IMR-90 (cell line): ENCODE measurements at regions not wholly inside any gene's neighbourhood (a gene's known extent, or its start where the extent isn't known, plus 50 kb on each side); places are given as distances from the start of the nearest gene placed in this dataset.

ENCODE experiments used
- ATAC-seq: fragments of 200-7000 bp; cut with Tn5 transposase; 2 replicates; pipeline ENCODE4 v1.9.1; 2020; ENCODE audit warnings: low read depth, mild to moderate bottlenecking, moderate library complexity
- BruUV-seq: library from RNA; stranded (reverse); fragments of 400-500 nt; replicated peaks from 2 replicates; lab custom pipeline; 2021; lab: Mats Ljungman, UMichigan
- CTCF ChIA-PET: fragments of 300-600 bp; formaldehyde crosslinking; extraction: SDS; loops from one replicate; lab custom pipeline; 2021; ENCODE audit warnings: antibody characterized with exemption; lab: Yijun Ruan, JAX
- POLR2A ChIA-PET: fragments of 300-600 bp; sonication (Branson Sonifier 250); formaldehyde crosslinking; loops from one replicate; lab custom pipeline; 2022; ENCODE audit warnings: antibody characterized with exemption; ENCODE audit not compliant: unreplicated experiment; lab: Charles Lee
- DNase-seq: peaks from one replicate; pipeline ENCODE4 v3.0.0; 2013
- H2AFZ ChIP-seq: replicated peaks from 2 replicates; pipeline ENCODE3; 2013; ENCODE audit warnings: low read length, mild to moderate bottlenecking; ENCODE audit not compliant: poor library complexity
- H2AK5ac ChIP-seq: 2 replicates; pipeline ENCODE4 v1.6.1; 2013; ENCODE audit warnings: low read depth, low read length, inconsistent platforms
- H2AK9ac ChIP-seq: replicated peaks from 2 replicates; pipeline ENCODE3; 2013; ENCODE audit warnings: mild to moderate bottlenecking, low read depth, low read length, moderate library complexity; ENCODE audit not compliant: poor library complexity
- H2BK120ac ChIP-seq: 2 replicates; pipeline ENCODE4 v1.6.1; 2013; ENCODE audit warnings: low read depth, low read length, inconsistent platforms
- H2BK15ac ChIP-seq: 3 replicates; pipeline ENCODE4 v1.6.1; 2013; ENCODE audit warnings: low read depth, low read length, inconsistent platforms
- H2BK20ac ChIP-seq: 2 replicates; pipeline ENCODE4 v1.6.1; 2013; ENCODE audit warnings: low read depth, mild to moderate bottlenecking, inconsistent platforms, low read length, moderate library complexity
- H2BK5ac ChIP-seq: 2 replicates; pipeline ENCODE4 v1.6.1; 2013; ENCODE audit warnings: mild to moderate bottlenecking, low read depth, low read length, inconsistent platforms; ENCODE audit not compliant: poor library complexity, severe bottlenecking
- H3K14ac ChIP-seq: replicated peaks from 2 replicates; pipeline ENCODE4 v1.6.1; 2013; ENCODE audit warnings: low read depth, low read length, inconsistent platforms
- H3K18ac ChIP-seq: 2 replicates; pipeline ENCODE4 v1.6.1; 2013; ENCODE audit warnings: low read depth, low read length, control low read depth
- H3K23ac ChIP-seq: 2 replicates; pipeline ENCODE4 v1.6.1; 2013; ENCODE audit warnings: low read depth, low read length, inconsistent platforms
- H3K27ac ChIP-seq: 2 replicates; pipeline ENCODE4 v1.5.1; 2013; ENCODE audit warnings: mild to moderate bottlenecking, control low read depth, low read length; ENCODE audit not compliant: insufficient read depth
- H3K27me3 ChIP-seq: 2 replicates; pipeline ENCODE4 v1.6.1; 2013; ENCODE audit warnings: low read length; ENCODE audit not compliant: control insufficient read depth, insufficient read depth
- H3K36me3 ChIP-seq: 2 replicates; pipeline ENCODE4 v1.6.1; 2013; ENCODE audit warnings: low read length, mixed read lengths; ENCODE audit not compliant: control insufficient read depth, insufficient read depth
- H3K4ac ChIP-seq: 2 replicates; pipeline ENCODE4 v1.6.1; 2013; ENCODE audit warnings: low read depth, low read length, inconsistent platforms
- H3K4me1 ChIP-seq: 2 replicates; pipeline ENCODE4 v1.6.1; 2013; ENCODE audit warnings: low read length, mixed read lengths; ENCODE audit not compliant: control insufficient read depth, insufficient read depth
- H3K4me2 ChIP-seq: 2 replicates; pipeline ENCODE4 v1.6.1; 2013; ENCODE audit warnings: low read depth, mild to moderate bottlenecking, control low read depth, low read length, moderate library complexity
- H3K4me3 ChIP-seq: 2 replicates; pipeline ENCODE4 v1.5.1; 2013; ENCODE audit warnings: low read depth, mild to moderate bottlenecking, control low read depth, low read length, moderate library complexity; ENCODE audit not compliant: insufficient read depth
- H3K56ac ChIP-seq: 2 replicates; pipeline ENCODE4 v1.6.1; 2013; ENCODE audit warnings: low read length, inconsistent platforms; ENCODE audit not compliant: insufficient read depth; ENCODE audit errors: extremely low read depth
- H3K79me1 ChIP-seq, 2 experiments: 2 replicates each; pipeline ENCODE4 v1.6.1; 2013; ENCODE audit warnings: low read length in 2 of 2, inconsistent platforms in 1 of 2, low read depth in 1 of 2
- H3K9ac ChIP-seq: 2 replicates; pipeline ENCODE4 v1.6.1; 2013; ENCODE audit warnings: low read depth, low read length, control low read depth
- H3K9me1 ChIP-seq: 2 replicates; pipeline ENCODE4 v1.6.1; 2013; ENCODE audit warnings: low read length, inconsistent platforms; ENCODE audit not compliant: insufficient read depth
- H3K9me3 ChIP-seq: 2 replicates; pipeline ENCODE4 v1.6.1; 2013; ENCODE audit warnings: low read length; ENCODE audit not compliant: control insufficient read depth, insufficient read depth
- H4K20me1 ChIP-seq: 2 replicates; pipeline ENCODE4 v1.6.1; 2013; ENCODE audit warnings: low read length, inconsistent platforms; ENCODE audit not compliant: insufficient read depth
- H4K5ac ChIP-seq: 2 replicates; pipeline ENCODE4 v1.6.1; 2013; ENCODE audit warnings: mild to moderate bottlenecking, low read depth, low read length, control low read depth
- H4K8ac ChIP-seq, 2 experiments: 2 replicates each; pipeline ENCODE4 v1.6.1; 2013; ENCODE audit warnings: low read depth in 2 of 2, low read length in 2 of 2, control low read depth in 1 of 2, inconsistent platforms in 1 of 2
- H4K91ac ChIP-seq: 2 replicates; pipeline ENCODE4 v1.6.1; 2013; ENCODE audit warnings: low read depth, low read length, inconsistent platforms; ENCODE audit not compliant: insufficient read depth
- BHLHE40 ChIP-seq: fragments of 150-350 bp; IDR thresholded peaks from 2 replicates; pipeline ENCODE4 v1.6.1; 2016; ENCODE audit warnings: mild to moderate bottlenecking, low read depth, low read length
- FOS ChIP-seq: fragments of 150-350 bp; IDR thresholded peaks from 2 replicates; pipeline ENCODE4 v1.6.1; 2016; ENCODE audit warnings: low read depth, low read length
- MAZ ChIP-seq: IDR thresholded peaks from 2 replicates; pipeline ENCODE4 v1.6.1; 2012; ENCODE audit warnings: low read depth, mild to moderate bottlenecking, low read length, improper control_type of control experiment, moderate library complexity, borderline replicate concordance
- NFE2L2 ChIP-seq: fragments of 150-350 bp; IDR thresholded peaks from 2 replicates; pipeline ENCODE4 v1.6.1; 2016; ENCODE audit warnings: low read depth, mild to moderate bottlenecking, low read length
- RFX5 ChIP-seq: IDR thresholded peaks from 2 replicates; pipeline ENCODE4 v1.8.0; 2012; ENCODE audit warnings: low read depth, mild to moderate bottlenecking, low read length, moderate library complexity
- SMC3 ChIP-seq: fragments of 150-350 bp; IDR thresholded peaks from 2 replicates; pipeline ENCODE4 v1.6.1; 2016; ENCODE audit warnings: low read depth, mild to moderate bottlenecking, antibody characterized with exemption, low read length, moderate library complexity
- WGBS, 2 experiments: methylation state at CpG; one replicate each; pipeline versions ENCODE4 v1.1.5 to v1.1.7; 2013; ENCODE audit warnings: missing lambda C conversion rate in 2 of 2; ENCODE audit not compliant: insufficient read length in 1 of 2; ENCODE audit errors: extremely low coverage in 2 of 2; 5-methylcytosine and 5-hydroxymethylcytosine counted together
- dilution Hi-C: fragments of 300-500 bp; cut with HindIII; formaldehyde crosslinking; loops from one replicate; pipeline ENCODE4 v1.14.3; 2018; ENCODE audit warnings: low sequenced_read_pairs; ENCODE audit not compliant: unreplicated experiment
- in situ Hi-C: fragments of 300-500 bp; cut with MboI; formaldehyde crosslinking; loops from 3 replicates; pipeline ENCODE4 v1.14.3; 2019; ENCODE audit warnings: low sequenced_read_pairs, inconsistent platforms, mixed read lengths
- intact Hi-C: fragments of 100-400 bp; cut with micrococcal nuclease; formaldehyde crosslinking; loops from 2 replicates; pipeline ENCODE4 v1.10.0; 2022
- TF ChIP-seq, protein P1 (sequence below): fragments of 150-350 bp; IDR thresholded peaks from 2 replicates; pipeline ENCODE4 v1.6.1; 2017; ENCODE audit warnings: mild to moderate bottlenecking, antibody characterized with exemption, low read length, low read depth
- TF ChIP-seq, protein P2 (sequence below): conservative IDR thresholded peaks from 2 replicates; pipeline ENCODE4 v1.5.1; 2012; ENCODE audit warnings: mild to moderate bottlenecking, low read depth, low read length, improper control_type of control experiment

GRCh38 chr20:17014217-17014616 lies 212.6 kb upstream of the PCSK2 start:
- no peaks in the 10 kb centered on the region for H4K20me1 ChIP-seq
- DNase-seq: no peak
- CTCF ChIA-PET: interaction anchor here (0.6 kb wide), 1 partner anchor 189 kb away, joined by 3 read pairs; no protein-coding TSS in a partner anchor
- H2BK5ac ChIP-seq: no peak overlapping the region
- no peak overlapping the region for H3K23ac ChIP-seq
- dilution Hi-C loops (no loop called here), intact Hi-C loops (no loop called here), in situ Hi-C loops (no loop called here)
- POLR2A ChIA-PET: no interaction called here
- WGBS, 2 experiments: no CpG with 5 or more reads among the region's 5 CpGs
- TF ChIP-seq SMC3 (no peak), MAZ (no peak), BHLHE40 (no peak), NFE2L2 (no peak), FOS (no peak), RFX5 (no peak)
- TF ChIP-seq, protein P1, sequence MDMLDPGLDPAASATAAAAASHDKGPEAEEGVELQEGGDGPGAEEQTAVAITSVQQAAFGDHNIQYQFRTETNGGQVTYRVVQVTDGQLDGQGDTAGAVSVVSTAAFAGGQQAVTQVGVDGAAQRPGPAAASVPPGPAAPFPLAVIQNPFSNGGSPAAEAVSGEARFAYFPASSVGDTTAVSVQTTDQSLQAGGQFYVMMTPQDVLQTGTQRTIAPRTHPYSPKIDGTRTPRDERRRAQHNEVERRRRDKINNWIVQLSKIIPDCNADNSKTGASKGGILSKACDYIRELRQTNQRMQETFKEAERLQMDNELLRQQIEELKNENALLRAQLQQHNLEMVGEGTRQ: no peak
- TF ChIP-seq, protein P2, sequence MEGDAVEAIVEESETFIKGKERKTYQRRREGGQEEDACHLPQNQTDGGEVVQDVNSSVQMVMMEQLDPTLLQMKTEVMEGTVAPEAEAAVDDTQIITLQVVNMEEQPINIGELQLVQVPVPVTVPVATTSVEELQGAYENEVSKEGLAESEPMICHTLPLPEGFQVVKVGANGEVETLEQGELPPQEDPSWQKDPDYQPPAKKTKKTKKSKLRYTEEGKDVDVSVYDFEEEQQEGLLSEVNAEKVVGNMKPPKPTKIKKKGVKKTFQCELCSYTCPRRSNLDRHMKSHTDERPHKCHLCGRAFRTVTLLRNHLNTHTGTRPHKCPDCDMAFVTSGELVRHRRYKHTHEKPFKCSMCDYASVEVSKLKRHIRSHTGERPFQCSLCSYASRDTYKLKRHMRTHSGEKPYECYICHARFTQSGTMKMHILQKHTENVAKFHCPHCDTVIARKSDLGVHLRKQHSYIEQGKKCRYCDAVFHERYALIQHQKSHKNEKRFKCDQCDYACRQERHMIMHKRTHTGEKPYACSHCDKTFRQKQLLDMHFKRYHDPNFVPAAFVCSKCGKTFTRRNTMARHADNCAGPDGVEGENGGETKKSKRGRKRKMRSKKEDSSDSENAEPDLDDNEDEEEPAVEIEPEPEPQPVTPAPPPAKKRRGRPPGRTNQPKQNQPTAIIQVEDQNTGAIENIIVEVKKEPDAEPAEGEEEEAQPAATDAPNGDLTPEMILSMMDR: no peak
- no TSS peak for BruUV-seq
- no peak overlapping the region for H3K9ac ChIP-seq
- H2AK9ac ChIP-seq: no peak overlapping the region
- no peak overlapping the region for H2AK5ac ChIP-seq
- H3K4me1 ChIP-seq: no peaks in the 10 kb centered on the region
- H3K56ac ChIP-seq: no peak overlapping the region
- no peak overlapping the region for H3K18ac ChIP-seq
- no peak overlapping the region for H4K91ac ChIP-seq
- no peak for ATAC-seq
- no peak overlapping the region for H4K5ac ChIP-seq
- H3K9me3 ChIP-seq: no peaks in the 10 kb centered on the region
- no peak overlapping the region for H2AFZ ChIP-seq
- H3K79me1 ChIP-seq: no peaks in the 10 kb centered on the region
- no peak overlapping the region for H3K14ac ChIP-seq
- H3K27me3 ChIP-seq: no peaks in the 10 kb centered on the region; the same call in 1 of the 2 replicates
- no peak overlapping the region for H3K4me3 ChIP-seq
- no peak overlapping the region for H2BK20ac ChIP-seq
- no peaks in the 10 kb centered on the region for H3K9me1 ChIP-seq
- no peak overlapping the region for H2BK120ac ChIP-seq
- no peak overlapping the region for H2BK15ac ChIP-seq
- H3K36me3 ChIP-seq: no peaks in the 10 kb centered on the region
- no peak overlapping the region for H3K4me2 ChIP-seq
- H3K27ac ChIP-seq: no peak overlapping the region
- H3K4ac ChIP-seq: no peak overlapping the region
- no peak overlapping the region for H4K8ac ChIP-seq
